GM12878 (cell line): ENCODE measurements at regions not wholly inside any gene's neighbourhood (a gene's known extent, or its start where the extent isn't known, plus 50 kb on each side); places are given as distances from the start of the nearest gene placed in this dataset.

Experiments used
- ATAC-seq: fragments of 200-7000 bp; cut with Tn5 transposase; 3 replicates; pipeline ENCODE4 v1.9.1; 2020; ENCODE audit warnings: mild to moderate bottlenecking, moderate library complexity
- BruUV-seq: library from RNA; stranded (reverse); fragments of 400-500 nt; replicated peaks from 2 replicates; lab custom pipeline; 2021; lab: Mats Ljungman, UMichigan
- CTCF ChIA-PET: fragments of 300-600 bp; sonication (Branson Sonifier 250); formaldehyde crosslinking; extraction: SDS; loops from one replicate; lab custom pipeline; 2021; ENCODE audit warnings: inconsistent platforms; lab: Yijun Ruan, JAX
- POLR2A ChIA-PET: fragments of 350-600 bp; formaldehyde crosslinking; extraction: SDS; loops from one replicate; lab custom pipeline; 2021; ENCODE audit warnings: inconsistent platforms; lab: Charles Lee
- RAD21 ChIA-PET: fragments of 300-600 bp; sonication (Branson Sonifier 250); formaldehyde crosslinking; loops from one replicate; lab custom pipeline; 2023; ENCODE audit warnings: antibody characterized with exemption; ENCODE audit not compliant: unreplicated experiment; lab: Charles Lee
- SMC1A ChIA-PET: fragments of 300-600 bp; sonication (Branson Sonifier 250); formaldehyde crosslinking; loops from one replicate; lab custom pipeline; 2023; ENCODE audit not compliant: unreplicated experiment, uncharacterized antibody; lab: Charles Lee
- DNase-seq: peaks from one replicate; pipeline ENCODE4 v3.0.0-alpha.2; 2011; ENCODE audit warnings: low read depth, low spot score
- FAIRE-seq: peaks from 3 replicates; lab custom pipeline; 2011; peaks lifted over from hg19 to GRCh38; lab: Jason Lieb, UNC
- H2AFZ ChIP-seq: 2 replicates; pipeline ENCODE4 v1.6.0; 2011; ENCODE audit warnings: low read depth, low read length, control low read depth; ENCODE audit not compliant: control insufficient read depth
- H3K27ac ChIP-seq: 2 replicates; pipeline ENCODE4 v1.5.1; 2011; ENCODE audit warnings: control low read depth; ENCODE audit not compliant: control insufficient read depth, insufficient read depth
- H3K27me3 ChIP-seq, 2 experiments: replicated peaks in 1 of 2; 2 replicates each; pipeline versions ENCODE4 v1.6.0 to v1.6.1; 2011; ENCODE audit warnings: low read length in 1 of 2; ENCODE audit not compliant: control insufficient read depth in 2 of 2, insufficient read depth in 2 of 2
- H3K36me3 ChIP-seq, 2 experiments: 2 replicates each; pipeline ENCODE4 v1.5.1; 2011; ENCODE audit warnings: low read length in 1 of 2; ENCODE audit not compliant: control insufficient read depth in 2 of 2, insufficient read depth in 2 of 2
- H3K4me1 ChIP-seq: 2 replicates; pipeline ENCODE4 v1.6.1; 2011; ENCODE audit warnings: mild to moderate bottlenecking, low read length, moderate library complexity, mixed read lengths; ENCODE audit not compliant: control insufficient read depth, insufficient read depth
- H3K4me2 ChIP-seq: 2 replicates; pipeline ENCODE4 v1.6.0; 2011; ENCODE audit warnings: control low read depth; ENCODE audit not compliant: control insufficient read depth, insufficient read depth
- H3K4me3 ChIP-seq: fragments of 200-600 bp; sonication (generic); 2 replicates; pipeline ENCODE4 v1.5.1; 2016
- H3K79me2 ChIP-seq: 2 replicates; pipeline ENCODE4 v1.6.0; 2011; ENCODE audit warnings: low read length; ENCODE audit not compliant: control insufficient read depth, insufficient read depth
- H3K9ac ChIP-seq: 2 replicates; pipeline ENCODE4 v1.8.0; 2011; ENCODE audit warnings: low read length, control low read depth, mixed read lengths; ENCODE audit not compliant: control insufficient read depth, insufficient read depth
- H3K9me3 ChIP-seq: replicated peaks from 3 replicates; pipeline ENCODE4 v1.5.1; 2011; ENCODE audit warnings: mild to moderate bottlenecking, low read length; ENCODE audit not compliant: control insufficient read depth, insufficient read depth
- H4K20me1 ChIP-seq: 2 replicates; pipeline ENCODE4 v1.6.0; 2011; ENCODE audit not compliant: control insufficient read depth, insufficient read depth
- CBX3 ChIP-seq: fragments of 200-600 bp; sonication (generic); IDR thresholded peaks from 2 replicates; pipeline ENCODE4 v1.6.1; 2016; ENCODE audit warnings: low read depth, borderline replicate concordance
- GATAD2B ChIP-seq: fragments of 450-650 bp; conservative IDR thresholded peaks from 2 replicates; pipeline ENCODE4 v1.6.1; 2017; ENCODE audit warnings: low read depth, mild to moderate bottlenecking, moderate library complexity
- MEF2B ChIP-seq: fragments of 450-650 bp; IDR thresholded peaks from 2 replicates; pipeline ENCODE4 v1.6.1; 2018; ENCODE audit warnings: mild to moderate bottlenecking, moderate library complexity; ENCODE audit not compliant: partially characterized antibody, poor library complexity, severe bottlenecking
- RB1 ChIP-seq: fragments of 450-650 bp; formaldehyde crosslinking; IDR thresholded peaks from 2 replicates; pipeline ENCODE4 v1.6.1; 2017; ENCODE audit warnings: mild to moderate bottlenecking, borderline replicate concordance
- RELA ChIP-seq: fragments of 450-650 bp; IDR thresholded peaks from 2 replicates; pipeline ENCODE4 v1.8.0; 2014; ENCODE audit warnings: borderline replicate concordance; ENCODE audit not compliant: partially characterized antibody
- SUZ12 ChIP-seq: fragments of 200-600 bp; sonication (generic); IDR thresholded peaks from one replicate; pipeline ENCODE4 v1.6.1; 2018; ENCODE audit warnings: antibody characterized with exemption, mild to moderate bottlenecking; ENCODE audit not compliant: unreplicated experiment
- ZNF217 ChIP-seq: fragments of 450-650 bp; IDR thresholded peaks from 2 replicates; pipeline ENCODE4 v1.6.1; 2017; ENCODE audit warnings: antibody characterized with exemption, mild to moderate bottlenecking
- WGBS: methylation state at CpG from one replicate; pipeline ENCODE4 v1.1.6; 2016; ENCODE audit warnings: low lambda C conversion rate; ENCODE audit not compliant: insufficient replicate concordance, insufficient coverage; ENCODE audit errors: missing lambda C conversion rate; 5-methylcytosine and 5-hydroxymethylcytosine counted together
- in situ Hi-C: fragments of 300-500 bp; cut with MboI; formaldehyde crosslinking; loops from 9 replicates; pipeline ENCODE4 v1.14.3; 2018; ENCODE audit warnings: mixed read lengths
- intact Hi-C: fragments of 100-400 bp; cut with micrococcal nuclease; formaldehyde crosslinking; loops from one replicate; pipeline ENCODE4 v1.14.2; 2022; ENCODE audit not compliant: unreplicated experiment
- TF ChIP-seq, protein P1 (sequence below): fragments of 450-650 bp; IDR thresholded peaks from 2 replicates; pipeline ENCODE4 v1.6.1; 2014; ENCODE audit warnings: mild to moderate bottlenecking
- TF ChIP-seq, protein P2 (sequence below): IDR thresholded peaks from 2 replicates; pipeline ENCODE4 v1.6.1; 2011; ENCODE audit warnings: mild to moderate bottlenecking, low read depth, low read length, moderate library complexity; ENCODE audit not compliant: insufficient replicate concordance
- TF ChIP-seq, protein P3 (sequence below): fragments of 450-650 bp; formaldehyde crosslinking; IDR thresholded peaks from 2 replicates; pipeline ENCODE4 v1.4.0; 2020; ENCODE audit warnings: mild to moderate bottlenecking, moderate library complexity

DNA sequence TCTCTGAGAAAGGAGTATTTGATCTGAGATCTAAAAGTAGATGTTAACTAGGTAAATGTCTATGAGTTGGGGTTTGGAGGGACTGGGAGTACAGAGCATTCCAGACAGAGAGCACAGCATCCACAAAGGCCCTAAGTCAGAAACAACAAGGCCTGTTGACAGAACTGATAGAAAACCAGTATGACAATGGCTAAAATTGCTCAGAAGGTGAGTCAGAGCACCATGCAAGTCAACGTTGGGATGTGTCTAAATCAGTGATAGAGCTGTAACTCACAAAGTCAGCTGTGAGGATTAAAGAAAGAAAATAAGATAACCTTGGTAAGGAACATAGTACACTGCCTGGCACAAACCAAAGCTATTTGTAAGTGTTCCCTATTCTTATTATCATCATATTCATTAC lies 124.0 kb downstream of the CETN3 start:
- Histone ChIP-seq H3K36me3 (no peaks in the 10 kb centered on the region), H3K9me3 (no peaks in the 10 kb centered on the region), H3K27me3 (no peaks in the 10 kb centered on the region), H3K4me3 (no peak overlapping the region), H3K9ac (no peak overlapping the region), H3K27ac (no peak overlapping the region), H3K4me2 (no peak overlapping the region), H4K20me1 (no peaks in the 10 kb centered on the region), H3K79me2 (no peaks in the 10 kb centered on the region), H3K4me1 (no peaks in the 10 kb centered on the region), H2AFZ (no peak overlapping the region; the same call in 1 of the 2 replicates)
- intact Hi-C loops (no loop called here), in situ Hi-C loops (no loop called here)
- SMC1A ChIA-PET: interaction anchor here (0.9 to 1.3 kb wide), 2 partner anchors 10 to 98 kb away, joined by 3 read pairs; no protein-coding TSS in a partner anchor
- DNase-seq (no peak), ATAC-seq (no peak), FAIRE-seq (no peak)
- TF ChIP-seq CBX3 (no peak), RB1 (no peak), MEF2B (no peak), RELA (no peak), SUZ12 (no peak), GATAD2B (no peak), ZNF217 (no peak)
- TF ChIP-seq, protein P1, sequence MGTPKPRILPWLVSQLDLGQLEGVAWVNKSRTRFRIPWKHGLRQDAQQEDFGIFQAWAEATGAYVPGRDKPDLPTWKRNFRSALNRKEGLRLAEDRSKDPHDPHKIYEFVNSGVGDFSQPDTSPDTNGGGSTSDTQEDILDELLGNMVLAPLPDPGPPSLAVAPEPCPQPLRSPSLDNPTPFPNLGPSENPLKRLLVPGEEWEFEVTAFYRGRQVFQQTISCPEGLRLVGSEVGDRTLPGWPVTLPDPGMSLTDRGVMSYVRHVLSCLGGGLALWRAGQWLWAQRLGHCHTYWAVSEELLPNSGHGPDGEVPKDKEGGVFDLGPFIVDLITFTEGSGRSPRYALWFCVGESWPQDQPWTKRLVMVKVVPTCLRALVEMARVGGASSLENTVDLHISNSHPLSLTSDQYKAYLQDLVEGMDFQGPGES: no peak
- TF ChIP-seq, protein P2, sequence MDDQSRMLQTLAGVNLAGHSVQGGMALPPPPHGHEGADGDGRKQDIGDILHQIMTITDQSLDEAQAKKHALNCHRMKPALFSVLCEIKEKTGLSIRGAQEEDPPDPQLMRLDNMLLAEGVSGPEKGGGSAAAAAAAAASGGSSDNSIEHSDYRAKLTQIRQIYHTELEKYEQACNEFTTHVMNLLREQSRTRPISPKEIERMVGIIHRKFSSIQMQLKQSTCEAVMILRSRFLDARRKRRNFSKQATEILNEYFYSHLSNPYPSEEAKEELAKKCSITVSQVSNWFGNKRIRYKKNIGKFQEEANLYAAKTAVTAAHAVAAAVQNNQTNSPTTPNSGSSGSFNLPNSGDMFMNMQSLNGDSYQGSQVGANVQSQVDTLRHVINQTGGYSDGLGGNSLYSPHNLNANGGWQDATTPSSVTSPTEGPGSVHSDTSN: no peak
- TF ChIP-seq, protein P3, sequence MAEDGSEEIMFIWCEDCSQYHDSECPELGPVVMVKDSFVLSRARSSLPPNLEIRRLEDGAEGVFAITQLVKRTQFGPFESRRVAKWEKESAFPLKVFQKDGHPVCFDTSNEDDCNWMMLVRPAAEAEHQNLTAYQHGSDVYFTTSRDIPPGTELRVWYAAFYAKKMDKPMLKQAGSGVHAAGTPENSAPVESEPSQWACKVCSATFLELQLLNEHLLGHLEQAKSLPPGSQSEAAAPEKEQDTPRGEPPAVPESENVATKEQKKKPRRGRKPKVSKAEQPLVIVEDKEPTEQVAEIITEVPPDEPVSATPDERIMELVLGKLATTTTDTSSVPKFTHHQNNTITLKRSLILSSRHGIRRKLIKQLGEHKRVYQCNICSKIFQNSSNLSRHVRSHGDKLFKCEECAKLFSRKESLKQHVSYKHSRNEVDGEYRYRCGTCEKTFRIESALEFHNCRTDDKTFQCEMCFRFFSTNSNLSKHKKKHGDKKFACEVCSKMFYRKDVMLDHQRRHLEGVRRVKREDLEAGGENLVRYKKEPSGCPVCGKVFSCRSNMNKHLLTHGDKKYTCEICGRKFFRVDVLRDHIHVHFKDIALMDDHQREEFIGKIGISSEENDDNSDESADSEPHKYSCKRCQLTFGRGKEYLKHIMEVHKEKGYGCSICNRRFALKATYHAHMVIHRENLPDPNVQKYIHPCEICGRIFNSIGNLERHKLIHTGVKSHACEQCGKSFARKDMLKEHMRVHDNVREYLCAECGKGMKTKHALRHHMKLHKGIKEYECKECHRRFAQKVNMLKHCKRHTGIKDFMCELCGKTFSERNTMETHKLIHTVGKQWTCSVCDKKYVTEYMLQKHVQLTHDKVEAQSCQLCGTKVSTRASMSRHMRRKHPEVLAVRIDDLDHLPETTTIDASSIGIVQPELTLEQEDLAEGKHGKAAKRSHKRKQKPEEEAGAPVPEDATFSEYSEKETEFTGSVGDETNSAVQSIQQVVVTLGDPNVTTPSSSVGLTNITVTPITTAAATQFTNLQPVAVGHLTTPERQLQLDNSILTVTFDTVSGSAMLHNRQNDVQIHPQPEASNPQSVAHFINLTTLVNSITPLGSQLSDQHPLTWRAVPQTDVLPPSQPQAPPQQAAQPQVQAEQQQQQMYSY: no peak
- POLR2A ChIA-PET: no interaction called here
- CTCF ChIA-PET: interaction anchor here (0.9 to 3.9 kb wide), 2 partner anchors 96 to 101 kb away, joined by 3 to 16 read pairs; no protein-coding TSS in a partner anchor
- BruUV-seq: no TSS peak
- RAD21 ChIA-PET: no interaction called here
- 6% methylated on average over 1 of the region's 1 CpG for WGBS
